NT2/D1 (cell line): ENCODE measurements at regions not wholly inside any gene's neighbourhood (a gene's known extent, or its start where the extent isn't known, plus 50 kb on each side); places are given as distances from the start of the nearest gene placed in this dataset.

Source experiments
- DNase-seq: peaks from one replicate; pipeline ENCODE4 v3.0.0-alpha.2; 2011; ENCODE audit warnings: low read depth, low spot score
- H3K27me3 ChIP-seq: 2 replicates; pipeline ENCODE4 v1.6.0; 2011; ENCODE audit warnings: mild to moderate bottlenecking; ENCODE audit not compliant: insufficient read length, insufficient read depth
- H3K36me3 ChIP-seq: 2 replicates; pipeline ENCODE4 v1.6.1; 2011; ENCODE audit warnings: mild to moderate bottlenecking, low read length, mixed read lengths; ENCODE audit not compliant: insufficient read depth, insufficient read length
- H3K4me1 ChIP-seq: 2 replicates; pipeline ENCODE4 v1.5.1; 2011; ENCODE audit not compliant: insufficient read depth, insufficient read length
- H3K4me3 ChIP-seq: 2 replicates; pipeline ENCODE4 v1.5.1; 2011; ENCODE audit warnings: low read depth; ENCODE audit not compliant: insufficient read length
- H3K9ac ChIP-seq: 2 replicates; pipeline ENCODE4 v1.6.0; 2011; ENCODE audit warnings: low read depth; ENCODE audit not compliant: insufficient read length
- H3K9me3 ChIP-seq: 2 replicates; pipeline ENCODE4 v1.5.1; 2011; ENCODE audit warnings: mild to moderate bottlenecking, low read length; ENCODE audit not compliant: insufficient read depth
- SUZ12 ChIP-seq: IDR thresholded peaks from 2 replicates; pipeline ENCODE4 v1.6.1; 2011; ENCODE audit not compliant: insufficient read length, insufficient read depth; ENCODE audit errors: extremely low read depth
- YY1 ChIP-seq: IDR thresholded peaks from 2 replicates; pipeline ENCODE4 v1.6.1; 2011; ENCODE audit not compliant: insufficient read length, insufficient read depth
- ZNF274 ChIP-seq: IDR thresholded peaks from 2 replicates; pipeline ENCODE4 v1.6.1; 2011; ENCODE audit warnings: mild to moderate bottlenecking, low read depth, low read length

GRCh38 chrX:82816001-82816400, 692.1 kb upstream of the POU3F4 start:
- Histone ChIP-seq H3K4me1 (no peaks in the 10 kb centered on the region), H3K27me3 (no peaks in the 10 kb centered on the region), H3K4me3 (no peak overlapping the region), H3K9me3 (peaks cover 10% of the 10 kb centered on the region; the same call in 1 of the 2 replicates), H3K9ac (no peak overlapping the region), H3K36me3 (no peaks in the 10 kb centered on the region)
- no peak for DNase-seq
- TF ChIP-seq SUZ12 (no peak), ZNF274 (no peak), YY1 (no peak)

DNA sequence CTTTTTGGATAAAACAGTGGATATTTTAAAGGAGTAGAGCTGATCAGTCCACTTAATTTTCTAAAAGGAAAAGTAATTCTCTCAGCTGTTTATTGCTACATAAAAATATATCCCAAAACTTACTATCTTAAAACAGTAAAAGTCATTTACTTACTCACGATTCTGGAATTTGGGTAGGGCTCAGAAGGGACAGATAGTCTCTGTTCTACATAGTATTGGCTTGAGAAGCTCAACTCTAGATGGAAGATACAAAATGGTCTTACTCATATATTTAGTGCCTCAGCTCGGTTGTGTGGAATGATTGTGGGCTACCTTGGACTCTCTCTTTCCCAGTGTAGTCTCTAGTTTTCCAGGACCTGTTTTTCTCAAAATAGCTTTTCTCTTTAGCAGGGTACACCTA, 691.5 kb upstream of the POU3F4 start:
- Histone ChIP-seq H3K9me3 (peaks cover 10% of the 10 kb centered on the region; the same call in 1 of the 2 replicates), H3K36me3 (no peaks in the 10 kb centered on the region), H3K9ac (no peak overlapping the region), H3K4me3 (no peak overlapping the region), H3K4me1 (no peaks in the 10 kb centered on the region), H3K27me3 (no peaks in the 10 kb centered on the region)
- DNase-seq = no peak
- no peak for TF ChIP-seq SUZ12
- no peak for TF ChIP-seq ZNF274
- TF ChIP-seq YY1 = no peak

- DNase-seq = no peak
- Histone ChIP-seq H3K27me3 (no peaks in the 10 kb centered on the region), H3K36me3 (no peaks in the 10 kb centered on the region), H3K4me1 (no peaks in the 10 kb centered on the region), H3K4me3 (no peak overlapping the region), H3K9ac (no peak overlapping the region), H3K9me3 (peaks cover 11% of the 10 kb centered on the region)
- TF ChIP-seq YY1 (no peak), SUZ12 (no peak), ZNF274 (no peak)
Measured at GRCh38 chrX:82842286-82842685, 665.8 kb upstream of the POU3F4 start.

DNA sequence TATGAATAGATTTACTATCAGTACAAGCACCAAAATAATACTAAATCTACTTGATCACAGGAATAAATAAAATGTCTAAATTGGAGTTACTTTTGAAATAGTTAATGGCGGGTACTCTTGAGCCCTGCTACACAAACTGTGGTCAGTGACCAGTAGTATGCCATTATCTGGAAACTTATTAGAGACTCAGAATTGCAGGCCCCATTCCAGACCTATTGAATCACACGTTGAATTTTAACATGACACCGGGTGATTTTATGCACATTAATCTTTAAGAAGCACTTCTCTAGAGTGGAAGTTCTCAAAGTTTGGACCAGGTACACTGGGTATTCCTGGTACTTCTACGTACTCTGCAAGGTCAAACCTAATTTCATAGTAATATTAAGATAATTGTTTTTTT, 660.0 kb upstream of the POU3F4 start:
- H3K4me1 ChIP-seq = no peaks in the 10 kb centered on the region
- H3K4me3 ChIP-seq = no peak overlapping the region
- H3K9ac ChIP-seq = no peak overlapping the region
- DNase-seq = no peak
- no peaks in the 10 kb centered on the region for H3K36me3 ChIP-seq
- TF ChIP-seq YY1 = no peak
- no peak for TF ChIP-seq ZNF274
- no peak for TF ChIP-seq SUZ12
- H3K27me3 ChIP-seq = no peaks in the 10 kb centered on the region
- no peaks in the 10 kb centered on the region for H3K9me3 ChIP-seq
